Upper lobe of left lung (tissue), 4 donors: ENCODE measurements at regions not wholly inside any gene's neighbourhood (a gene's known extent, or its start where the extent isn't known, plus 50 kb on each side); places are given as distances from the start of the nearest gene placed in this dataset.

Experiments
- EP300 ChIP-seq, 4 donors: sonication (generic); formaldehyde crosslinking; IDR thresholded peaks; one replicate each; pipeline ENCODE4 v1.5.1; 2017; ENCODE audit warnings: antibody characterized with exemption in 4 of 4, control low read depth in 2 of 4
- TF ChIP-seq, protein P1 (sequence below), 6 experiments: fragments of 450-650 bp in 4 of 6; fragments of 200-600 bp in 2 of 6; sonication (generic) in 2 of 6; IDR thresholded peaks; one replicate each; pipeline ENCODE4 v1.5.1; 2016 to 2019; ENCODE audit warnings: antibody characterized with exemption in 6 of 6

DNA sequence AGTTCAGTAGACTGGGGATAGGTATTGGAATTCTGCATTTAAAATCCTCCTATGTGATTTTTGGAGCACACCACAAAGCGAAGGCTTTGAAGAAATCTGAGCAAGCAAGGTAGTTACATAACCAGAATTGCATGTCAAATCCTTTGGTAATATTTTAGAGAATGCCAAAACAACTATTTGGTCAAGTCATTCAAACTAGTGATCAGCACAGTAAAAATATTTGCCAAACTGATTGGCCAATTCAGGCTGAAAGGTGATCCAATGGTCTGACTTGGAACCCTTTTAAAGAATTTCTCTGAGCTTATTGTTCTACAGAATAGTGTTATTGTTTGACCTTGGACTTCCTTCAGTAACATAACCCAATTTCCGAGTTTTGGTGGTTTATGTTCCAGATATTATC lies 214.2 kb upstream of the ETAA1 start:
- TF ChIP-seq, protein P1, sequence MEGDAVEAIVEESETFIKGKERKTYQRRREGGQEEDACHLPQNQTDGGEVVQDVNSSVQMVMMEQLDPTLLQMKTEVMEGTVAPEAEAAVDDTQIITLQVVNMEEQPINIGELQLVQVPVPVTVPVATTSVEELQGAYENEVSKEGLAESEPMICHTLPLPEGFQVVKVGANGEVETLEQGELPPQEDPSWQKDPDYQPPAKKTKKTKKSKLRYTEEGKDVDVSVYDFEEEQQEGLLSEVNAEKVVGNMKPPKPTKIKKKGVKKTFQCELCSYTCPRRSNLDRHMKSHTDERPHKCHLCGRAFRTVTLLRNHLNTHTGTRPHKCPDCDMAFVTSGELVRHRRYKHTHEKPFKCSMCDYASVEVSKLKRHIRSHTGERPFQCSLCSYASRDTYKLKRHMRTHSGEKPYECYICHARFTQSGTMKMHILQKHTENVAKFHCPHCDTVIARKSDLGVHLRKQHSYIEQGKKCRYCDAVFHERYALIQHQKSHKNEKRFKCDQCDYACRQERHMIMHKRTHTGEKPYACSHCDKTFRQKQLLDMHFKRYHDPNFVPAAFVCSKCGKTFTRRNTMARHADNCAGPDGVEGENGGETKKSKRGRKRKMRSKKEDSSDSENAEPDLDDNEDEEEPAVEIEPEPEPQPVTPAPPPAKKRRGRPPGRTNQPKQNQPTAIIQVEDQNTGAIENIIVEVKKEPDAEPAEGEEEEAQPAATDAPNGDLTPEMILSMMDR (IDR thresholded peaks at IDR 0.05), result no peak
- no peak for TF ChIP-seq EP300 (IDR thresholded peaks at IDR 0.05)
